Aorta (tissue), 5 donors: ENCODE measurements at regions not wholly inside any gene's neighbourhood (a gene's known extent, or its start where the extent isn't known, plus 50 kb on each side); places are given as distances from the start of the nearest gene placed in this dataset.

Source experiments
- ATAC-seq: fragments of 200-7000 bp; cut with Tn5 transposase; one replicate; pipeline ENCODE4 v1.9.1; 2022; ENCODE audit warnings: moderate library complexity; ENCODE audit not compliant: low FRiP score
- DNase-seq, 2 donors: peaks; one replicate each; pipeline ENCODE4 v3.0.0-alpha.2; 2020
- H3K27ac ChIP-seq, 2 donors: one replicate each; pipeline ENCODE4 v1.5.1; 2013; ENCODE audit warnings: low read length in 2 of 2, mild to moderate bottlenecking in 2 of 2, moderate library complexity in 2 of 2, control low read depth in 1 of 2, inconsistent platforms in 1 of 2, low read depth in 1 of 2
- H3K27me3 ChIP-seq, 2 donors: one replicate each; pipeline ENCODE4 v1.6.1; 2013; ENCODE audit warnings: control low read depth in 1 of 2, low read length in 1 of 2, mild to moderate bottlenecking in 1 of 2, moderate library complexity in 1 of 2; ENCODE audit not compliant: insufficient read depth in 2 of 2, control insufficient read depth in 1 of 2
- H3K36me3 ChIP-seq, 2 donors: one replicate each; pipeline ENCODE4 v1.6.1; 2013; ENCODE audit warnings: control low read depth in 1 of 2, low read length in 1 of 2, mild to moderate bottlenecking in 1 of 2; ENCODE audit not compliant: insufficient read depth in 2 of 2, control insufficient read depth in 1 of 2
- H3K4me1 ChIP-seq, 2 donors: one replicate each; pipeline ENCODE4 v1.6.1; 2013; ENCODE audit warnings: low read length in 2 of 2, control low read depth in 1 of 2, mild to moderate bottlenecking in 1 of 2, moderate library complexity in 1 of 2; ENCODE audit not compliant: insufficient read depth in 2 of 2, control insufficient read depth in 1 of 2
- H3K4me3 ChIP-seq, 2 donors: one replicate each; pipeline ENCODE4 v1.5.1; 2013; ENCODE audit warnings: low read length in 2 of 2, control low read depth in 1 of 2, mild to moderate bottlenecking in 1 of 2
- H3K9me3 ChIP-seq: one replicate; pipeline ENCODE4 v1.6.1; 2013; ENCODE audit warnings: mild to moderate bottlenecking, low read length; ENCODE audit not compliant: control insufficient read depth
- WGBS, 2 donors: extraction: QIAGEN DNeasy Blood & Tissue Kit; methylation state at CpG; one replicate each; pipeline ENCODE4 v1.1.7; 2013; 5-methylcytosine and 5-hydroxymethylcytosine counted together
- intact Hi-C, 2 donors: fragments of 100-400 bp; cut with DNase I; formaldehyde crosslinking; loops; one replicate each; pipeline versions ENCODE4 v1.14.2 to v1.15.0; 2022
- donor health status: healthy with polysubstance abuse.
- donor health status: Bipolar disorder and iron deficiency.
- donor health status: DM: no; HTN: no; CAD: no.
- donor health status: DM: no; HTN: no; CAD: no.
- donor health status: DM: yes; HTN: yes; CAD: no.

DNA sequence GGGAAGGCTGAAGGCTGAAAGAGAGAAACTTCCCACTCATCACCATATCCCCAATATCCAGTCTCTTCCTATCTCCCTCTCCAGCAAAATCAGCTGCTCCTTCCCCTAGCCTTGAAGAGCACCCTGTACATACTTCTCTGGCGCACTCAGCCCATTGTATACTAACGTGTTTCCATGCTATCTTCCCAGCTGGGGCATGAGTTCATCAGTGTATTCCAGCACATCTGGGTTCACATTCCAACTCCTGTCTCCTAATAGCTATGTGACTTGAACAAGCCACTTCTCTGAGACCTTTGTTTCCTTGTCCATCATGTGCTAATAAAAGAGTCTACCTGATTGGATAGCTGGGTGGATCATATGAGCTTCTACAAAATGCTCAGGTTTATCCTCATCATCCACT lies 51.1 kb upstream of the OLIG2 start:
- ATAC-seq, result no peak
- no peaks in the 10 kb centered on the region for H3K9me3 ChIP-seq

DNA sequence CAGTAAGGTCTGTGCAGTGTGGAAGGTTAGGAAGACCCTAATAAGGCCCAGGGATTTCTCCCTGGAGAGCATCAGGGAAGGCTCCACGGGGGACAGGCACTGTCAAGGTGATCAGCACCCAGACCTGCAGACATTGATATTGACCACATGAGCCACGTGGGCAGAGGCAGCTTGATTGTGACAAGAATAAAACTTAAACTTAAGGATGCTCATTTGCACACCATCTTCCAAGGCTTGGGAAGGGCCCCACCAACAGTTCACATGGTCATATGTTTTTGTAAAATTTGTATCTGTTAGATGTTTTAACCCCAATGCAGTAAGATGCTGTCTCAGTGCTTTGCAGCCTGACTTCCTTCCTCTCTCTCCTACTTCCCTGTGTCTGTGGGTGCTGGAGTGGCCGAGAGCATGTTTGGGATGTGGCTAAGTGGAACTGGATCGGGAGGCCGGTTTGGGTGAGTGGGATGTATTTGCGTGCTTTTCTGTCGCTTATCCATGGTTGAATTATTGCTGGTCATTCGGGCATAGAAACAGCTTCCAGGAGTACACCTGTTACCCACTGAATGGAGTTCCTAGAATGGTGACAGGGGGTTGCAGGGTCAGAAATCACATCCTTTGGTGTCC lies 49.8 kb upstream of the OLIG2 start:
- DNase-seq (no peak), ATAC-seq (no peak)
- peaks cover 0 to 2% of the 10 kb centered on the region in 2 donors for H3K27me3 ChIP-seq
- no peaks in the 10 kb centered on the region for H3K9me3 ChIP-seq
- intact Hi-C loops, result no loop called here
- no peaks in the 10 kb centered on the region for H3K36me3 ChIP-seq
- H3K4me3 ChIP-seq, result no peak overlapping the region
- H3K27ac ChIP-seq, result no peak overlapping the region
- H3K4me1 ChIP-seq, result no peaks in the 10 kb centered on the region
- 70 to 73% methylated on average over 8 of the region's 8 CpGs for whole genome bisulfite sequencing, 2 donors

More for the DNA sequence above, 51.1 kb upstream of the OLIG2 start:
- Histone ChIP-seq H3K4me1 (no peaks in the 10 kb centered on the region), H3K27me3 (peaks cover 0 to 2% of the 10 kb centered on the region in 2 donors), H3K27ac (no peak overlapping the region), H3K36me3 (no peaks in the 10 kb centered on the region), H3K4me3 (no peak overlapping the region)
- WGBS, 2 donors, result 69 to 70% methylated on average over 2 of the region's 2 CpGs
- DNase-seq, result no peak
- intact Hi-C loops, result no loop called here
